Inflammatory macrophage treated with lipopolysaccharide for 1 hour (primary cell): ENCODE measurements at regions not wholly inside any gene's neighbourhood (a gene's known extent, or its start where the extent isn't known, plus 50 kb on each side); places are given as distances from the start of the nearest gene placed in this dataset.
A peak's percentile ranks its signal among the peaks of the same experiment; 100 is the strongest.
"Not testable (repeated sequence)": the region's sequence is repeated elsewhere in the genome, so short reads cannot be mapped to it uniquely, and the experiment has no call there.

Experiments
- DNase-seq, 2 donors: peaks; one replicate each; pipeline ENCODE4 v3.0.0-alpha.2; 2020 to 2022

GRCh38 chr12:18008642-18009041 is 81.4 kb downstream of the RERGL start:
- DNase-seq = no peak

GRCh38 chr12:17999174-17999801 is 90.7 kb downstream of the RERGL start:
- DNase-seq = no peak

DNA sequence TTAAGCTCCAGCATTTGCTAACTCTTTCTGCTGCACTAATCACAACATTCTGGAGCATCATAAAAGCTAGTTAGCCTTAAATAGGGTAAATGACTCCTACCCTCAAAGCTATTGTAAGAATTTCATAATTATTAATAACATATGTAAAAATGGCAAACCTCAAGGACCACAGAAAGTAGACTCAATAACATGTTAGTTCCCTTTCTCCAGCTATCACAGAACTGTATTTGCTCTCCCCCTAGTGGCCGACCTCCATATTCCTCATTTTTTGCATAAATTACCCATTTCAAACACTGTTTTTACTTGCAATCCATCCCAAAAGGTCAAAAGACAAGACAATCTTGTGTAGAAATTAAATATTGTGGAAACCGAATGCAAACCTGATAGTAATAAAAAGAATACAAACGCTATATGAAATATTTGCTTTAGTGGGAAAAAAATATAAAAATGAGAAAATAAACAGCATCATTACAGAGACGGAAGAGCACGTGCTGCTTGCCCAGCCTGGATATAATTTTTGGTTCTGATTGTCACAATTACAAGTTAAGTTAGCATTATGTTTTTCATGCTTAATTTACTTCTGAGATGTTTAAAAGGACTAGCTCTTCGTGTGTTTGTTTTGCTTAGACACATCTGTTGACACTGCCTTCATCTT is 97.9 kb downstream of the RERGL start:
- DNase-seq = peak; percentile 9 to 57

DNA sequence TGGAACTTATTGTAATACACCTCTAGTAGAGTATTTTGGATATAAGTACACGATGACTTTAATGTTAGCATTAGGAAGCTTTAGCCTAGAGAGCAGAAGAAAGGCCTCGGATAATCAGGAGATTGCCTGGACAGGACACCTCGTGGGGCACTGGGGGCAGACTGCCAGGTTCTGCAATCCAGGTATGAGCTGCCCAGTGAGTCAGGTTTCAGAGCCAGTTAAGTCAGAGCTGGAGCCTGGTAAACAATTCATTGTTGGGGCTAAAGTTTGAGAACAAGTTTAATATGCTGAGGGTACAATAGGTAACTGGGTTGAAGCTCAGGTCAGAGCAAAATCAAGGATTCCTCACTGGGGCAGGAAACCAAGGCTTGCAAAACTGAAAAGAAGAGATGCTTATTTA is 107.4 kb downstream of the RERGL start:
- no peak for DNase-seq

DNA sequence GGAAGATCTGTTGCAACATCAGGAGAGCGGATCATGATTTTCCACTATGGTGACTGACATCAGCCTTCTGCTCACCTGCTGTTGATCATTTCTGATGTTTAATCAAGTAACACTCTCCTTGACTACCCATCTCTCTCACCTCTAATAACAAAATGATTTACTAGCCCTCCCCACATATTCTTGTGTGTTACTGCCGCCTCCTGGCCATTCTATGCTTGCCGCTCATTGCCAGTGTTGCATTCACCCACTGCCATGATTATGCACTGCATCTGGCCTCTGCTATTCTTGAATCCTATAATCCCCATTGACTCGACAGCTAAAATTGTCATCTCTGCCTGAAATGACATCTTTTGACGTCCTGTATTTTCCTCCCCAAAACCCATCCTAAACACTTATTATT is 113.8 kb downstream of the RERGL start:
- DNase-seq = no peak

- DNase-seq = no peak
These were observed 114.2 kb downstream of the RERGL start for GRCh38 chr12:17975763-17976162.

DNA sequence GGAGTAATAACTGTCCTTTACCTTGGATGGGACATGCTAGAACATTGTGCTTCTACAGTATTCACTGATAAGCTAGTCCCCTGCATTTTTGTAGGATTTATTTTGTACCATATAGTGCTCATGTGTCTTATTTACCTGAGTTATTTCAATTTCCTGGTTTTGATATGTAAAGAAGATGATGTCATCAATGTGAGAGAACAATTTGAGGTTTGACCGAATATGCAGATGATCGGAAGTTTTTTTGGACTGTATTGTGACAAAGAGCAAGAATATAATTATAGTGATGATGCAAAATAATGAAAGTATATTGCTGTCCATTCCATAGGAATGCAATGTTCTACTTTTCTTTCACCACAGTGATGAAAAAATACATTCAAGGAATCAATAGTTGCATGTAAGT is 114.8 kb downstream of the RERGL start:
- no peak for DNase-seq

DNA sequence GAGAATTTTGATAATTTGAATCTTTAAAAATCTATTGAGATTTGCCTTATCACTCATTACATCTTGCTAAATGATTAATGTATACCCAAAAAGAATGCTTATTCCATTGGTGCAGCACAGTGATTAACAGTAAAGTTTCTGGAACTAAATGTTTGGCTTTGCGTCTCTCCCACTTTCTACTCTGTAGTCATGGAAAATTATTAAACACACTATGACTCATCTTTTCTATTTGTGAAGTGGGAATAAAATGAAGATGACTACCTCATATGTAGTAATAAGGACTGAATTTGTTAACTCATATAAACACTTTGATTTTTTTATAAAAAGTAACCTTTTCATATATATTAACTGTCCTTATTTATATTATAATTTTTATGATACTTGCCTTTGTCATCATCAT is 118.1 kb downstream of the RERGL start:
- DNase-seq = no peak

GRCh38 chr12:17954788-17955187 is 135.2 kb downstream of the RERGL start:
- DNase-seq = no peak

- DNase-seq = no peak
These were observed 139.1 kb downstream of the RERGL start for GRCh38 chr12:17950898-17951297.

DNA sequence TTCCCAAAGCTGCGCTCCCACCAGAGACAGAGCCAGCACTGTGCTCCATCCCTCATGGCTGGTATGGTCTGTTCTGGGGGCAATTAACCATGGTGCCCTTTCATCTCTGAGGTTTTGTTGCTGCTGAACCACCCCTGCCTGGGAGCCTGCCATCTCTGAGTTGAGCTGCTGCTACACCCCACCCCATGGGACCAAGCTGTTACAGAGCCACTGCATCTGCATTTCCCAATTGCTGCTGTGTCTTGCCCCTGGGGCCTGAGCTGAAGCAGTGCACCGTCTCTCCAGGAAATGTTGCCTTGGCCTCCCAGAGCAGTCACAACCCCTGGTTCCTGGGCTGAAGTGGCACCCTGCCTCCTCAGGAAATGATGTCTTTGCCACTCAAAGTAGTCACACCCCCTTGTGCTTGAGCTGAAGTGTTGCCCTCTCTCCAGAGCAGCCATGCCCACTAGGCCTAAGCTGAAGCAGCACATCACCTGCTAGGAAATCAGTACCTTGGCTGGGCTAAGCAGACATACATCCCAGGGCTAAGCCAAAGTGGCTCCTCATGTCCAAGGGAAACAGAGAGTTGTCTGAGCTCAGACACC is 140.3 kb downstream of the RERGL start:
- no peak for DNase-seq

DNA sequence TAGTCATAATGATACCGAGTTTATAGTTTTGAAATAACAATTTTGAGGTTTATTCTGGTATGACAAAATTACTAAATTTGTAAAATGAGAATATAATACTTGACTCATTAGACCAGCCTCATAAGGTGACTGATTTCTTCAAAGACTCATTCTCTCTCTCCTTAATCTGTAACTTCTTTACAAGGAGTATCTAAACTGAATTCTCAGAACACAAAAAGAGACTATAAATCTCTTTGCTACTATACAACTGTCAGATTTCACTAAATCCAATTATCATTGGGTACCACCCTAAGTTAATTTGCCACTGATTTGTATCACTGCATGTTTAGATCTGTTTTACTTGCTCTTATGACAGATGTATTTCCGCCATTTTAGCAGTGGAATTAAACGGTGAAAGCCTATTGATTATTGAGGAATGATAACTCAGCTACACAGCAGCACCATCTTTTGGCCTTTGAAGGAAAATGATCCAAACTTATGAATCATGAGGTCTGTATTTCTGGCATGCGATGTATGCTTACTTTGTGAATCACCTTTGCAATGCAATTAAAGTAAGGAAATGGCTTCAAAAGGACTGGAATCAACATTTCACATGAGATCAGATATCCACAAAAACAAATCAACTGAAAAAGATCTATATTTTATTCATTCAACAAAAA is 161.2 kb downstream of the RERGL start:
- DNase-seq = no peak

DNA sequence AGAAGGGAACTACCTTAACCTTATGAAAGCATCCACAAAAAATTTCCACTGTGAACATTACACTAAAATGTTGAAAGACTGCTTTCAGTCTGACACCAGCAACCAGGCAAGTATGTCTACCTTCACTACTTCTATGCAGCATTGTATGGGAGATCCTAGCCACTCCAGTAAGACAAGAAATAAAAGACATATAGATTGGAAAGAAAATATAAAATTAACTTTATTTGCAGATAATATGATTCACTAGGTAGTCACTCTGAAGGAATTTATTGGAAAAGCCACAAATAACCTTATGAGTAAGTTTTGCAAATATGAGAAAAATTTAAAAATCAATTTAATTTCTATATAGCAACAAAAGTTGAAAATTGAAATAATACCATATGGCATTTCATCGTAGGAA is 172.0 kb downstream of the RERGL start:
- DNase-seq = no peak

GRCh38 chr12:17884581-17884980 is 205.4 kb downstream of the RERGL start:
- no peak for DNase-seq

GRCh38 chr12:17878714-17879113 is 211.3 kb downstream of the RERGL start:
- no peak for DNase-seq

GRCh38 chr12:17875230-17875629 is 214.8 kb downstream of the RERGL start:
- no peak for DNase-seq

DNA sequence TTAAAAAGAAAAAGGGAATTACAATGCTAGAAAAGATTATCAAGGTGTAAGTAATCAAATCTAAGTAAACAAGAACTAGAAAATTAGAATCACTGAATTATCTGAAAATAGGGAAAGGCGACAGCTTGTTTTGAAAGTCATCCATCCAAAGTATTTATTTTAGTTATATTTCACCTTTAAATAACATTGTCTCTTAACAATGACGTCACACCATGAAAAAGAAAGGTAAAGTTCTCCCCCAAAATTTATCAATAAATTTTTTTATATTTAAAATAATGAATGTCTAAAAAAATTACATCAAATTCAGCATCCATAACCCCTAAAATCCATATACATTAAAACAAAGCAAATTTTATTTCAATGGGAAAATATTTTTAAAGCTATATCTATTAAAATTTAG is 223.2 kb downstream of the RERGL start:
- no peak for DNase-seq

DNA sequence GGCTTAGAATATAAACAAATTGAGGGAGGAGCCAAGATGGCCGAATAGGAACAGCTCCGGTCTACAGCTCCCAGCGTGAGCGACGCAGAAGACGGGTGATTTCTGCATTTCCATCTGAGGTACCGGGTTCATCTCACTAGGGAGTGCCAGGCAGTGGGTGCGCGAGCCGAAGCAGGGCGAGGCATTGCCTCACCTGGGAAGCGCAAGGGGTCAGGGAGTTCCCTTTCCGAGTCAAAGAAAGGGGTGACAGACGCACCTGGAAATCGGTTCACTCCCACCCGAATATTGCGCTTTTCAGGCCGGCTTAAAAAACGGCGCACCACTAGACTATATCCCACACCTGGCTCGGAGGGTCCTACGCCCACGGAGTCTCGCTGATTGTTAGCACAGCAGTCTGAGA is 234.4 kb downstream of the RERGL start:
- not testable (repeated sequence) for DNase-seq

- DNase-seq = no peak
These were observed 236.9 kb downstream of the RERGL start for GRCh38 chr12:17853054-17853453.

DNA sequence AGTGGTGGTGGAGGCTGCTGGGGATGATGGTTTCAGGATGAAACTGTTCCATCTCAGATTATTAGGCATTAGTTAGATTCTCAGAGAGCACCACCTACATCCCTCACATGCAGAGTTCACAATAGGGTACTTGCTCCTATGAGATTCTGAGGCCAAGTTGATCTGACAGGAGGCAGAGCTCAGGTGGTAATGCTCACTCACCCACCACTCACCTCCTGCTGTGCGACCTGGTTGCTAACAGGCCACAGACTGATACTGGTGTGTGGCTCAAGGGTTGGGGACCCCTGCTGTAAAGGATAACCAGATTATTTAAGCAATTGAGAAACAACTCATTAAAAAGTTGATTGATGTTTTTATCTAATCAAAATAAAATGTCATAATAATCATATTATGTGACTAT is 248.5 kb downstream of the RERGL start:
- DNase-seq = no peak

- DNase-seq = no peak
These were observed 260.2 kb downstream of the RERGL start for GRCh38 chr12:17829813-17830212.

- no peak for DNase-seq
These were observed 271.1 kb downstream of the RERGL start for GRCh38 chr12:17818931-17819330.

DNA sequence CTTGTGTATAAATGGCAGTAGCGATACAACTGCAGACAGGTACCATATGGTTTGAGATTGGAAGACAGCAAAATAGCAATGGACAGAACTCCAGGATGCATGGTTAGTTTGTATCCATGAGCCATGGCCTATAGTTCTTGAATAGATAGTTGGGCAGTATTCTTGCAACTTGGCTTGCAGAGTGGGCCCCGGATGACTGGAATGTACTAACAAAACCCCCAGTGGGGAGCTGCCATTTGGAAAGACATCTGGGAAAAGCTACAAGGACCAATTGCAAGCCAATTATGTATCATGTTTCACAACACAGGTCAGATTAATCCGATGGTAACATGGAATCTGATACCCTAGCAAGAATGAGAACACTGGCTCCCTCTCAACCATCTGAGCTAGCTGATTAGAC is 279.6 kb downstream of the RERGL start:
- no peak for DNase-seq

GRCh38 chr12:17809206-17809605 is 280.8 kb downstream of the RERGL start:
- DNase-seq = no peak
